Calu3 (cell line): ENCODE measurements at regions not wholly inside any gene's neighbourhood (a gene's known extent, or its start where the extent isn't known, plus 50 kb on each side); places are given as distances from the start of the nearest gene placed in this dataset.

ENCODE experiments used
- BruUV-seq: library from RNA; stranded (reverse); fragments of 400-500 nt; replicated peaks from 2 replicates; lab custom pipeline; 2021; lab: Mats Ljungman, UMichigan
- CTCF ChIA-PET: fragments of 300-600 bp; sonication (Branson Sonifier 250); formaldehyde crosslinking; loops from one replicate; lab custom pipeline; 2022; ENCODE audit warnings: antibody characterized with exemption; lab: Charles Lee
- DNase-seq: peaks from one replicate; pipeline ENCODE4 v3.0.0; 2022
- H3K27ac Mint-ChIP-seq: one replicate; pipeline ENCODE4 v1.8.0; 2022; ENCODE audit warnings: mixed read lengths; ENCODE audit not compliant: unreplicated experiment
- H3K27me3 Mint-ChIP-seq: one replicate; pipeline ENCODE4 v1.8.0; 2022; ENCODE audit warnings: mixed read lengths; ENCODE audit not compliant: unreplicated experiment
- H3K36me3 Mint-ChIP-seq: one replicate; pipeline ENCODE4 v1.8.0; 2022; ENCODE audit warnings: mild to moderate bottlenecking, moderate library complexity, mixed read lengths; ENCODE audit not compliant: insufficient read depth, unreplicated experiment
- H3K4me1 Mint-ChIP-seq: one replicate; pipeline ENCODE4 v1.8.0; 2022; ENCODE audit warnings: mild to moderate bottlenecking, low read depth, mixed read lengths; ENCODE audit not compliant: unreplicated experiment
- H3K4me3 Mint-ChIP-seq: one replicate; pipeline ENCODE4 v1.8.0; 2022; ENCODE audit warnings: mild to moderate bottlenecking, low read depth, moderate library complexity, mixed read lengths; ENCODE audit not compliant: unreplicated experiment
- H3K9me3 Mint-ChIP-seq: one replicate; pipeline ENCODE4 v1.8.0; 2022; ENCODE audit warnings: low read depth, mixed read lengths; ENCODE audit not compliant: unreplicated experiment
- CTCF ChIP-seq: fragments of 200-600 bp; IDR thresholded peaks from one replicate; pipeline ENCODE4 v1.8.0; 2022; ENCODE audit warnings: antibody characterized with exemption; ENCODE audit not compliant: unreplicated experiment
- intact Hi-C: fragments of 100-400 bp; cut with micrococcal nuclease; formaldehyde crosslinking; loops from one replicate; pipeline ENCODE4 v1.10.0; 2022; ENCODE audit not compliant: unreplicated experiment

DNA sequence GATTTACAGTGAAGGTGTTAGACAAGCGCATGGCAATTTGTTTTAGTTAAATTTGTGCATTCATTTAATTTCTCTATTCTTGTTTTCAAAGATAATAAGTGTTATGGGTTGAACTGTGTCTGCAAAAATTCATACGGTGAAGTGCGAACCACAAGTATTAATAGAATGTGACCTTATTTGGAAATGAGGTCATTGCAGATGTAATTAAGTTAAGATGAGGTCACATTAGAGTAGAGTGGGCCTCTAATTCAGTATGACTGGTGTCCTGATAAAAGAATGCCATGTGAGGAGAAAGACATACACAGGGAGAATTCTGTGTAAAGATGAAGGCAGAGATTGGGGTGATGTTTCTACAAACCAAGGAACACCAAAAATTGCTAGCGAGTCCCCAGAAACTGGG lies 158.8 kb upstream of the SEMA3E start:
- Mint-ChIP-seq H3K4me1 (no peaks in the 10 kb centered on the region), H3K36me3 (no peaks in the 10 kb centered on the region), H3K27ac (no peak overlapping the region), H3K9me3 (no peaks in the 10 kb centered on the region), H3K27me3 (no peaks in the 10 kb centered on the region), H3K4me3 (no peak overlapping the region)
- intact Hi-C loops, result no loop called here
- no TSS peak for BruUV-seq
- CTCF ChIA-PET, result no interaction called here
- no peak for TF ChIP-seq CTCF
- DNase-seq, result no peak

DNA sequence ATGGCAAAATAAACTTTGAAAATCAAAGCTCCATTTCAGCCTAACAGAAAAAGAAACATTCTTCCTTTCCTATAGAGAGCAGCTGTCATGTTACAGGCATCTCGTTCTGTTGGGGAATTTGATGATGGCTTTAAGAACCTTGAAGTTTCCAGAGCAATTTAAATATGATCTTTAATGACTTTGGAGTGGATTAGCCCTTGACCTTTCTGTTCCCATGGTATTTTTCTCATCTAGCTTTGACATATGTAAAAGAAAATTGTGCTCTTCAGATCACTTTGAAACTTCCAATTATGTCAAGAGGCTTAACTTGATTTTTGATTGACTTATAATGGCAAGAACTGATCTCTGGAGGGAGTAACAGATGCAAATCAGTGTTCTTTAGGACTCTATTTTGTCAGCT lies 157.6 kb upstream of the SEMA3E start:
- CTCF ChIA-PET, result interaction anchor here (0.5 kb wide), 1 partner anchor 637 kb away, joined by 6 read pairs; no protein-coding TSS in a partner anchor
- BruUV-seq, result no TSS peak
- no peak overlapping the region for H3K4me3 Mint-ChIP-seq
- H3K4me1 Mint-ChIP-seq, result no peaks in the 10 kb centered on the region
- H3K27me3 Mint-ChIP-seq, result no peaks in the 10 kb centered on the region
- peaks cover 6% of the 10 kb centered on the region for H3K9me3 Mint-ChIP-seq
- H3K36me3 Mint-ChIP-seq, result no peaks in the 10 kb centered on the region
- intact Hi-C loops, result no loop called here
- DNase-seq, result no peak
- TF ChIP-seq CTCF, result no peak
- no peak overlapping the region for H3K27ac Mint-ChIP-seq

DNA sequence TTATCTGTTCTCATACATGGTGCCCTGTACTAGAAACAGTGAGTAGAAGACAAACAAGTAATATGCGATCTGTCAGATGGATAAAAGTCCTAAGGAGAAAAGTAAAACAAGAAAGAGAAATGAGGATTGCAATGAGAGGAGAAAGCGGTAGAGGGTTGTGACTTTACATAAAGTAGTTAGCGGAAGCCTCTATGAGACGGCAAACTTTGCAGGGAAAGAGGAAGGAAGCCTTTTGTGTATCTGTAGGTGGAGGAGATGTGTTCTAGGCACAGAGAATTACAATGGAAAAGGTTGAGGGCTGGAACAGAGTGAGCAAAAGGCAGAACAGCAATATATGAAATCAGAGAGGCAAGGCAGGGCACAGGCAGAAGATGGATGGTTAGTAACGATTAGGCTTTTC lies 150.4 kb upstream of the SEMA3E start:
- H3K27ac Mint-ChIP-seq, result no peak overlapping the region
- intact Hi-C loops, result no loop called here
- TF ChIP-seq CTCF, result no peak
- peaks cover 6% of the 10 kb centered on the region for H3K9me3 Mint-ChIP-seq
- BruUV-seq, result no TSS peak
- no peaks in the 10 kb centered on the region for H3K36me3 Mint-ChIP-seq
- H3K4me3 Mint-ChIP-seq, result no peak overlapping the region
- DNase-seq, result no peak
- H3K27me3 Mint-ChIP-seq, result no peaks in the 10 kb centered on the region
- CTCF ChIA-PET, result no interaction called here
- no peaks in the 10 kb centered on the region for H3K4me1 Mint-ChIP-seq

- no peaks in the 10 kb centered on the region for H3K4me1 Mint-ChIP-seq
- peaks cover 6% of the 10 kb centered on the region for H3K9me3 Mint-ChIP-seq
- no peaks in the 10 kb centered on the region for H3K36me3 Mint-ChIP-seq
- TF ChIP-seq CTCF, result no peak
- no TSS peak for BruUV-seq
- no peak for DNase-seq
- intact Hi-C loops, result no loop called here
- H3K27me3 Mint-ChIP-seq, result no peaks in the 10 kb centered on the region
- H3K4me3 Mint-ChIP-seq, result no peak overlapping the region
- CTCF ChIA-PET, result no interaction called here
- H3K27ac Mint-ChIP-seq, result no peak overlapping the region
These were observed 149.6 kb upstream of the SEMA3E start for GRCh38 chr7:83798489-83798888.
